GM12878 (cell line): ENCODE measurements at regions not wholly inside any gene's neighbourhood (a gene's known extent, or its start where the extent isn't known, plus 50 kb on each side); places are given as distances from the start of the nearest gene placed in this dataset.

Source experiments
- ATAC-seq: fragments of 200-7000 bp; cut with Tn5 transposase; 3 replicates; pipeline ENCODE4 v1.9.1; 2020; ENCODE audit warnings: mild to moderate bottlenecking, moderate library complexity
- BruUV-seq: library from RNA; stranded (reverse); fragments of 400-500 nt; replicated peaks from 2 replicates; lab custom pipeline; 2021; lab: Mats Ljungman, UMichigan
- CTCF ChIA-PET: fragments of 300-600 bp; sonication (Branson Sonifier 250); formaldehyde crosslinking; extraction: SDS; loops from one replicate; lab custom pipeline; 2021; ENCODE audit warnings: inconsistent platforms; lab: Yijun Ruan, JAX
- POLR2A ChIA-PET: fragments of 350-600 bp; formaldehyde crosslinking; extraction: SDS; loops from one replicate; lab custom pipeline; 2021; ENCODE audit warnings: inconsistent platforms; lab: Charles Lee
- RAD21 ChIA-PET: fragments of 300-600 bp; sonication (Branson Sonifier 250); formaldehyde crosslinking; loops from one replicate; lab custom pipeline; 2023; ENCODE audit warnings: antibody characterized with exemption; ENCODE audit not compliant: unreplicated experiment; lab: Charles Lee
- SMC1A ChIA-PET: fragments of 300-600 bp; sonication (Branson Sonifier 250); formaldehyde crosslinking; loops from one replicate; lab custom pipeline; 2023; ENCODE audit not compliant: unreplicated experiment, uncharacterized antibody; lab: Charles Lee
- DNase-seq: peaks from one replicate; pipeline ENCODE4 v3.0.0-alpha.2; 2011; ENCODE audit warnings: low read depth, low spot score
- FAIRE-seq: peaks from 3 replicates; lab custom pipeline; 2011; peaks lifted over from hg19 to GRCh38; lab: Jason Lieb, UNC
- H2AFZ ChIP-seq: 2 replicates; pipeline ENCODE4 v1.6.0; 2011; ENCODE audit warnings: low read depth, low read length, control low read depth; ENCODE audit not compliant: control insufficient read depth
- H3K27ac ChIP-seq: 2 replicates; pipeline ENCODE4 v1.5.1; 2011; ENCODE audit warnings: control low read depth; ENCODE audit not compliant: control insufficient read depth, insufficient read depth
- H3K27me3 ChIP-seq, 2 experiments: replicated peaks in 1 of 2; 2 replicates each; pipeline versions ENCODE4 v1.6.0 to v1.6.1; 2011; ENCODE audit warnings: low read length in 1 of 2; ENCODE audit not compliant: control insufficient read depth in 2 of 2, insufficient read depth in 2 of 2
- H3K36me3 ChIP-seq, 2 experiments: 2 replicates each; pipeline ENCODE4 v1.5.1; 2011; ENCODE audit warnings: low read length in 1 of 2; ENCODE audit not compliant: control insufficient read depth in 2 of 2, insufficient read depth in 2 of 2
- H3K4me1 ChIP-seq: 2 replicates; pipeline ENCODE4 v1.6.1; 2011; ENCODE audit warnings: mild to moderate bottlenecking, low read length, moderate library complexity, mixed read lengths; ENCODE audit not compliant: control insufficient read depth, insufficient read depth
- H3K4me2 ChIP-seq: 2 replicates; pipeline ENCODE4 v1.6.0; 2011; ENCODE audit warnings: control low read depth; ENCODE audit not compliant: control insufficient read depth, insufficient read depth
- H3K4me3 ChIP-seq: fragments of 200-600 bp; sonication (generic); 2 replicates; pipeline ENCODE4 v1.5.1; 2016
- H3K79me2 ChIP-seq: 2 replicates; pipeline ENCODE4 v1.6.0; 2011; ENCODE audit warnings: low read length; ENCODE audit not compliant: control insufficient read depth, insufficient read depth
- H3K9ac ChIP-seq: 2 replicates; pipeline ENCODE4 v1.8.0; 2011; ENCODE audit warnings: low read length, control low read depth, mixed read lengths; ENCODE audit not compliant: control insufficient read depth, insufficient read depth
- H3K9me3 ChIP-seq: replicated peaks from 3 replicates; pipeline ENCODE4 v1.5.1; 2011; ENCODE audit warnings: mild to moderate bottlenecking, low read length; ENCODE audit not compliant: control insufficient read depth, insufficient read depth
- H4K20me1 ChIP-seq: 2 replicates; pipeline ENCODE4 v1.6.0; 2011; ENCODE audit not compliant: control insufficient read depth, insufficient read depth
- FOXM1 ChIP-seq: IDR thresholded peaks from 2 replicates; pipeline ENCODE4 v1.6.1; 2012; ENCODE audit warnings: low read depth, mild to moderate bottlenecking, inconsistent platforms, low read length, moderate library complexity
- MEF2B ChIP-seq: fragments of 450-650 bp; IDR thresholded peaks from 2 replicates; pipeline ENCODE4 v1.6.1; 2018; ENCODE audit warnings: mild to moderate bottlenecking, moderate library complexity; ENCODE audit not compliant: partially characterized antibody, poor library complexity, severe bottlenecking
- MYC ChIP-seq: IDR thresholded peaks from 2 replicates; pipeline ENCODE4 v1.6.1; 2011; ENCODE audit warnings: mild to moderate bottlenecking, low read length, moderate library complexity, inconsistent platforms; ENCODE audit not compliant: insufficient read depth, insufficient replicate concordance, insufficient read length, severe bottlenecking
- RFX5 ChIP-seq: IDR thresholded peaks from 2 replicates; pipeline ENCODE4 v1.6.1; 2011; ENCODE audit warnings: low read depth, low read length, improper control_type of control experiment
- STAT3 ChIP-seq: IDR thresholded peaks from 2 replicates; pipeline ENCODE4 v1.6.1; 2011; ENCODE audit warnings: low read depth, low read length, improper control_type of control experiment
- WGBS: methylation state at CpG from one replicate; pipeline ENCODE4 v1.1.6; 2016; ENCODE audit warnings: low lambda C conversion rate; ENCODE audit not compliant: insufficient replicate concordance, insufficient coverage; ENCODE audit errors: missing lambda C conversion rate; 5-methylcytosine and 5-hydroxymethylcytosine counted together
- in situ Hi-C: fragments of 300-500 bp; cut with MboI; formaldehyde crosslinking; loops from 9 replicates; pipeline ENCODE4 v1.14.3; 2018; ENCODE audit warnings: mixed read lengths
- intact Hi-C: fragments of 100-400 bp; cut with micrococcal nuclease; formaldehyde crosslinking; loops from one replicate; pipeline ENCODE4 v1.14.2; 2022; ENCODE audit not compliant: unreplicated experiment
- TF ChIP-seq, protein P1 (sequence below): fragments of 450-650 bp; IDR thresholded peaks from 2 replicates; pipeline ENCODE4 v1.6.1; 2017; ENCODE audit warnings: borderline replicate concordance

DNA sequence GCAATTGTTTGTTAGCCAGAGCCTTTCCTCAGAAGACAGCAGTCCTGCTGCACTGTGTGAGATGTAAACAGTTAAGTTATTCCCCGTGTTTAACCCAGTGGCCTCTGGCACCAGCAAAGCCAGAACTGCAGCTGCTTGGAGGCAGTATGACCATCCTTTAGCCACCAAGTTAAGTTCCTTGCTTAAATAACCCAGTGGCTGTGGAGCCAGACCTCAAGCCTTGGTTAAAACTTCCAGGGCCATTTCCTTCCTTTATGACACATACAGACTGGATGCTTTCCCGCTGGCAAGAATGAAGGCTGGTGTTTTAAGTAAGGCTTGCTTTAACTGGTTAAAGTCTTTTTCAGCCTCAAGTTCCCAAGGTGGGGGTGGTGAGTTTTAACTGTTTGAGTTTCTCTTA is 379.8 kb downstream of the DCAF12L2 start (continued):
- no peak for TF ChIP-seq MEF2B
- no peak for TF ChIP-seq MYC

DNA sequence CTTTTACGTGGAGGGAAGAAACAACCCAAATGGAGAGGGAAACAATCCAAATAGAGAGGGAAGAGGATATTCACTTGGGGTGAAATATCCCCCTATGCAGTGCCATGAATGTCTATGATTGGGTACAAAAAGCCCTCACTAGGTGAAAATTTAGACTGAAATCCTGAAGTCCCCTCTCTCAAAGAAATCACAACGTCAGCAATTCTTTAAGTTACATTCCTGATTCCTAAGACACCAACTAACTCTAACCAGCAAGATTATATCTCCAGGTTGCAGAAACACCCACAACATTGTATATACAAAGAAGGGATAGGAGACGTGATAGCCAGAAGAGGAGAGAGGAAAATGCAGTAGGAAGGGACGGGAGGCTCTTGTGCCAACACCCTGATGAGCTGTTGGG is 374.3 kb downstream of the DCAF12L2 start:
- TF ChIP-seq, protein P1, sequence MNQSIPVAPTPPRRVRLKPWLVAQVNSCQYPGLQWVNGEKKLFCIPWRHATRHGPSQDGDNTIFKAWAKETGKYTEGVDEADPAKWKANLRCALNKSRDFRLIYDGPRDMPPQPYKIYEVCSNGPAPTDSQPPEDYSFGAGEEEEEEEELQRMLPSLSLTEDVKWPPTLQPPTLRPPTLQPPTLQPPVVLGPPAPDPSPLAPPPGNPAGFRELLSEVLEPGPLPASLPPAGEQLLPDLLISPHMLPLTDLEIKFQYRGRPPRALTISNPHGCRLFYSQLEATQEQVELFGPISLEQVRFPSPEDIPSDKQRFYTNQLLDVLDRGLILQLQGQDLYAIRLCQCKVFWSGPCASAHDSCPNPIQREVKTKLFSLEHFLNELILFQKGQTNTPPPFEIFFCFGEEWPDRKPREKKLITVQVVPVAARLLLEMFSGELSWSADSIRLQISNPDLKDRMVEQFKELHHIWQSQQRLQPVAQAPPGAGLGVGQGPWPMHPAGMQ: no peak
- TF ChIP-seq STAT3: no peak
- no peak for TF ChIP-seq RFX5
- TF ChIP-seq FOXM1: no peak

More for the DNA sequence above, 374.3 kb downstream of the DCAF12L2 start:
- in situ Hi-C loops: no loop called here
- no peak for DNase-seq
- Histone ChIP-seq H3K4me2 (no peak overlapping the region), H4K20me1 (no peaks in the 10 kb centered on the region), H3K27me3 (no peaks in the 10 kb centered on the region), H3K9me3 (no peaks in the 10 kb centered on the region; the same call in 2 of the 3 replicates), H3K27ac (no peak overlapping the region), H3K36me3 (no peaks in the 10 kb centered on the region), H3K4me1 (no peaks in the 10 kb centered on the region), H3K79me2 (no peaks in the 10 kb centered on the region), H3K9ac (no peak overlapping the region), H2AFZ (no peak overlapping the region), H3K4me3 (no peak overlapping the region)
- RAD21 ChIA-PET: no interaction called here
- FAIRE-seq: no peak
- intact Hi-C loops: no loop called here
- POLR2A ChIA-PET: no interaction called here
- CTCF ChIA-PET: interaction anchor here (1.1 kb wide), 1 partner anchor 36 kb away, joined by 3 read pairs; no protein-coding TSS in a partner anchor
- 16% methylated on average over 4 of the region's 4 CpGs for WGBS
- no TSS peak for BruUV-seq
- no peak for ATAC-seq
- SMC1A ChIA-PET: interaction anchor here (1.1 kb wide), 1 partner anchor 40 kb away, joined by 3 read pairs; no protein-coding TSS in a partner anchor
